Endodermal cell (in vitro differentiated cells): ENCODE measurements at regions not wholly inside any gene's neighbourhood (a gene's known extent, or its start where the extent isn't known, plus 50 kb on each side); places are given as distances from the start of the nearest gene placed in this dataset.
"Not testable (repeated sequence)": the region's sequence is repeated elsewhere in the genome, so short reads cannot be mapped to it uniquely, and the experiment has no call there.

Experiments
- DNase-seq: peaks from one replicate; pipeline ENCODE4 v3.0.0-alpha.2; 2017
- H3K27ac ChIP-seq: 2 replicates; pipeline ENCODE4 v1.5.1; 2013; ENCODE audit warnings: mild to moderate bottlenecking, low read depth, low read length, moderate library complexity
- H3K27me3 ChIP-seq: 2 replicates; pipeline ENCODE4 v1.6.1; 2013; ENCODE audit warnings: mild to moderate bottlenecking, low read length, moderate library complexity; ENCODE audit not compliant: insufficient read depth, control insufficient read depth, poor library complexity, severe bottlenecking
- H3K36me3 ChIP-seq: 2 replicates; pipeline ENCODE4 v1.7.0; 2013; ENCODE audit warnings: mild to moderate bottlenecking, low read length, moderate library complexity; ENCODE audit not compliant: control insufficient read depth, insufficient read depth
- H3K4me1 ChIP-seq: one replicate; pipeline ENCODE4 v1.7.0; 2013; ENCODE audit warnings: low read length; ENCODE audit not compliant: control insufficient read depth, insufficient read depth
- H3K4me3 ChIP-seq: 2 replicates; pipeline ENCODE4 v1.5.1; 2013; ENCODE audit warnings: mild to moderate bottlenecking, low read length, moderate library complexity
- H3K9ac ChIP-seq: 2 replicates; pipeline ENCODE4 v1.6.1; 2013; ENCODE audit warnings: mild to moderate bottlenecking, low read length, moderate library complexity; ENCODE audit not compliant: poor library complexity, severe bottlenecking; ENCODE audit errors: extremely low read depth
- H3K9me3 ChIP-seq: 2 replicates; pipeline ENCODE4 v1.6.1; 2013; ENCODE audit warnings: mild to moderate bottlenecking, low read length, moderate library complexity; ENCODE audit not compliant: control insufficient read depth
- H3K27ac Mint-ChIP-seq: 2 replicates; pipeline ENCODE4 v1.8.0; 2020; ENCODE audit warnings: mixed read lengths
- H3K27me3 Mint-ChIP-seq: 2 replicates; pipeline ENCODE4 v1.8.0; 2021; ENCODE audit warnings: mild to moderate bottlenecking, mixed read lengths; ENCODE audit not compliant: insufficient read depth
- H3K36me3 Mint-ChIP-seq: 2 replicates; pipeline ENCODE4 v1.8.0; 2020; ENCODE audit warnings: low read depth, mixed read lengths
- H3K4me1 Mint-ChIP-seq: 2 replicates; pipeline ENCODE4 v1.8.0; 2020; ENCODE audit warnings: mixed read lengths
- H3K4me3 Mint-ChIP-seq: 2 replicates; pipeline ENCODE4 v1.8.0; 2020; ENCODE audit warnings: mild to moderate bottlenecking, moderate library complexity, mixed read lengths
- H3K9me3 Mint-ChIP-seq: 2 replicates; pipeline ENCODE4 v1.8.0; 2020; ENCODE audit warnings: mild to moderate bottlenecking, mixed read lengths
- WGBS, 2 experiments: methylation state at CpG; one replicate each; pipeline versions ENCODE4 v1.1.5 to v1.1.7; 2013; ENCODE audit warnings: missing lambda C conversion rate in 2 of 2, mixed read lengths in 1 of 2; ENCODE audit not compliant: insufficient coverage in 1 of 2, insufficient read length in 1 of 2; 5-methylcytosine and 5-hydroxymethylcytosine counted together
- TF ChIP-seq, protein P1 (sequence below): fragments of 200-600 bp; sonication (generic); conservative IDR thresholded peaks from 2 replicates; pipeline ENCODE4 v1.5.0; 2021; ENCODE audit warnings: antibody characterized with exemption, mild to moderate bottlenecking

DNA sequence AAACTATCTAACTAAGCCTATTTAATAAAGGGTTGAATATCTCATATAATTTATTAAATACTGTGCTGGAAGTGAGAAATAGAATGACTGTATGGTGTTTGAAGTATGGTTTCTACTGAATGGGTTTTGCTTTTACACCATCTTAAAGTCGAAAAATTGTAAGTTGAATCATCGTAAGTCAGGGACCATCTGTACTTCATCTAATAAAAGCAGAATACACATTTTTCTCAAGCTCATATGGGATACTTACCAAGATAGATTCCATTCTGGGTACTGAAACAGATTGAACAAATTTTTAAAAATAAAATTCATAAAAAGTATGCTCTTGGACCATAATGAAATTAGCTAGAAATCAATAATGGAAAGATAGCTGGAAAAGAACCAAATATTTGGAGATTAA lies 285.4 kb downstream of the CXCL12 start:
- H3K4me1 Mint-ChIP-seq, result peaks cover 20% of the 10 kb centered on the region
- H3K36me3 Mint-ChIP-seq, result peaks cover 2% of the 10 kb centered on the region
- peaks cover 27% of the 10 kb centered on the region for H3K9me3 Mint-ChIP-seq
- 90 to 100% methylated on average over 2 of the region's 2 CpGs for WGBS, 2 experiments
- Histone ChIP-seq H3K4me1 (peaks cover 7% of the 10 kb centered on the region), H3K27ac (no peak overlapping the region), H3K27me3 (no peaks in the 10 kb centered on the region), H3K9ac (no peak overlapping the region), H3K9me3 (peaks cover 3% of the 10 kb centered on the region), H3K36me3 (no peaks in the 10 kb centered on the region), H3K4me3 (no peak overlapping the region)
- DNase-seq, result no peak
- H3K4me3 Mint-ChIP-seq, result no peak overlapping the region
- no peak overlapping the region for H3K27ac Mint-ChIP-seq
- H3K27me3 Mint-ChIP-seq, result no peaks in the 10 kb centered on the region
- TF ChIP-seq, protein P1, sequence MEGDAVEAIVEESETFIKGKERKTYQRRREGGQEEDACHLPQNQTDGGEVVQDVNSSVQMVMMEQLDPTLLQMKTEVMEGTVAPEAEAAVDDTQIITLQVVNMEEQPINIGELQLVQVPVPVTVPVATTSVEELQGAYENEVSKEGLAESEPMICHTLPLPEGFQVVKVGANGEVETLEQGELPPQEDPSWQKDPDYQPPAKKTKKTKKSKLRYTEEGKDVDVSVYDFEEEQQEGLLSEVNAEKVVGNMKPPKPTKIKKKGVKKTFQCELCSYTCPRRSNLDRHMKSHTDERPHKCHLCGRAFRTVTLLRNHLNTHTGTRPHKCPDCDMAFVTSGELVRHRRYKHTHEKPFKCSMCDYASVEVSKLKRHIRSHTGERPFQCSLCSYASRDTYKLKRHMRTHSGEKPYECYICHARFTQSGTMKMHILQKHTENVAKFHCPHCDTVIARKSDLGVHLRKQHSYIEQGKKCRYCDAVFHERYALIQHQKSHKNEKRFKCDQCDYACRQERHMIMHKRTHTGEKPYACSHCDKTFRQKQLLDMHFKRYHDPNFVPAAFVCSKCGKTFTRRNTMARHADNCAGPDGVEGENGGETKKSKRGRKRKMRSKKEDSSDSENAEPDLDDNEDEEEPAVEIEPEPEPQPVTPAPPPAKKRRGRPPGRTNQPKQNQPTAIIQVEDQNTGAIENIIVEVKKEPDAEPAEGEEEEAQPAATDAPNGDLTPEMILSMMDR, result no peak

DNA sequence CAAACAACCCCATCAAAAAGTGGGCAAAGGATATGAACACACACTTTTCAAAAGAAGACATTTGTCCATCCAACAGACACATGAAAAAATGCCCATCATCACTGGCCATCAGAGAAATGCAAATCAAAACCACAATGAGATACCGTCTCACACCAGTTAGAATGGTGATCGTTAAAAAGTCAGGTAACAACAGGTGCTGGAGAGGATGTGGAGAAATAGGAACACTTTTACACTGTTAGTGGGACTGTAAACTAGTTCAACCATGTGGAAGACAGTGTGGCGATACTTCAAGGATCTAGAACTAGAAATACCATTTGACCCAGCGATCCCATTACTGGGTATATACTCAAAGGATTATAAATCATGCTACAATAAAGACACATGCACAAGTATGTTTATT lies 288.7 kb downstream of the CXCL12 start:
- H3K27ac Mint-ChIP-seq, H3K9ac ChIP-seq, H3K4me1 ChIP-seq, H3K4me3 Mint-ChIP-seq, H3K27ac ChIP-seq, H3K36me3 ChIP-seq, H3K4me1 Mint-ChIP-seq, H3K9me3 ChIP-seq, H3K4me3 ChIP-seq, H3K27me3 ChIP-seq, H3K27me3 Mint-ChIP-seq, H3K36me3 Mint-ChIP-seq, DNase-seq: not testable (repeated sequence)
- WGBS, 2 experiments, result 95 to 100% methylated on average over 2 to 4 of the region's 4 CpGs
- peaks cover 43% of the 10 kb centered on the region for H3K9me3 Mint-ChIP-seq

DNA sequence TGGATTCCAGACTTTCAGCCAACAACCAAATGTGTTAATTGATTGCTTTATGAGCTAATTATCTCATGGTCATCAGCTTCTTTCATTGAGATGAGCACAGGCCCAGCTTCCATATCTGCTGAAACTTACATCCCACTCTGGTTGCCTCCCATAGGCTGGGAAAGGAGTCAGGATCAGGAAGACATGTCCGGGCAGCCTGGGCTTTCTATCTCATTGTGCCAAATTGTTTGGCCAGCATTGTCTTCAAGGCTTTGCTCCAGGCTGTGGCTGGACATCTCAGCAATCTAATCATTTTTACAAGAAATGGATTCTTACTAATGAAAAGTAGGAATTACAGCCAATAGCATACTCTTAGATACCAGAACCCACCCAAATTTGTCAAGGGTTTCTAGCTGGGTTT lies 295.2 kb downstream of the CXCL12 start:
- no peak overlapping the region for H3K27ac ChIP-seq
- 91% methylated on average over 1 of the region's 1 CpG; no CpG with 5 or more reads in 1 of the 2 experiments for WGBS, 2 experiments
- H3K27ac Mint-ChIP-seq, result no peak overlapping the region
- H3K4me1 Mint-ChIP-seq, result peaks cover 5% of the 10 kb centered on the region
- DNase-seq, result no peak
- peaks cover 5% of the 10 kb centered on the region for H3K4me1 ChIP-seq
- no peak overlapping the region for H3K9ac ChIP-seq
- peaks cover 2% of the 10 kb centered on the region for H3K27me3 Mint-ChIP-seq
- no peak overlapping the region for H3K4me3 Mint-ChIP-seq
- H3K36me3 ChIP-seq, result no peaks in the 10 kb centered on the region
- peaks cover 39% of the 10 kb centered on the region for H3K9me3 Mint-ChIP-seq
- TF ChIP-seq, protein P1, result no peak
- H3K27me3 ChIP-seq, result no peaks in the 10 kb centered on the region
- H3K4me3 ChIP-seq, result no peak overlapping the region
- peaks cover 19% of the 10 kb centered on the region for H3K9me3 ChIP-seq
- H3K36me3 Mint-ChIP-seq, result no peaks in the 10 kb centered on the region

DNA sequence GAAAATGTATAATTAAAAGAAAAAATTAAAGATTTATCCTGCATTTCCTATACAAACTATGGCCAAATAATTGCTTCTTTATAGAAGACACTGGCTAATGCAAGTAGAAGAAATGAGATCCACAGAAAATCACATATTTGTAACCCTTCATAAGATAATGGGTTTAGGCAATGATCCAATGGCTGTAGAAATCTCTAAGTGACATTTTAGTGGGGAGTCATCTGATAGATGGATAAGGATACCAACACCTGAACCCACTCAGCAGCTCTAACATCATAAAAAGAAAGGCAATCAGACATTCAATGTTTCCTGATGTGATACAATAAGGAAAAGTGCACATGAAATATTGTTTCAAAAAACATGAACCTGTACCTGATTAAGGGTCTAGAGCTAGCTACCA lies 297.5 kb downstream of the CXCL12 start:
- H3K36me3 Mint-ChIP-seq, result no peaks in the 10 kb centered on the region
- DNase-seq, result no peak
- no peaks in the 10 kb centered on the region for H3K36me3 ChIP-seq
- H3K4me1 ChIP-seq, result peaks cover 13% of the 10 kb centered on the region
- H3K9me3 ChIP-seq, result peaks cover 19% of the 10 kb centered on the region
- peaks cover 16% of the 10 kb centered on the region for H3K4me1 Mint-ChIP-seq
- H3K27ac Mint-ChIP-seq, result no peak overlapping the region
- TF ChIP-seq, protein P1, result no peak
- no peak overlapping the region for H3K27ac ChIP-seq
- peaks cover 28% of the 10 kb centered on the region for H3K9me3 Mint-ChIP-seq
- H3K27me3 Mint-ChIP-seq, result no peaks in the 10 kb centered on the region
- no peaks in the 10 kb centered on the region for H3K27me3 ChIP-seq
- H3K4me3 ChIP-seq, result no peak overlapping the region
- H3K9ac ChIP-seq, result no peak overlapping the region
- H3K4me3 Mint-ChIP-seq, result no peak overlapping the region
